Ishikawa (cell line): ENCODE measurements at regions not wholly inside any gene's neighbourhood (a gene's known extent, or its start where the extent isn't known, plus 50 kb on each side); places are given as distances from the start of the nearest gene placed in this dataset.

Experiments
- CEBPB ChIP-seq: IDR thresholded peaks from 2 replicates; pipeline ENCODE4 v1.6.1; 2012
- EP300 ChIP-seq: IDR thresholded peaks from 2 replicates; pipeline ENCODE4 v1.6.1; 2012; ENCODE audit warnings: borderline replicate concordance
- TEAD4 ChIP-seq: IDR thresholded peaks from 2 replicates; pipeline ENCODE4 v1.6.1; 2012
- TF ChIP-seq, protein P1 (sequence below): IDR thresholded peaks from 2 replicates; pipeline ENCODE4 v1.6.1; 2012

DNA sequence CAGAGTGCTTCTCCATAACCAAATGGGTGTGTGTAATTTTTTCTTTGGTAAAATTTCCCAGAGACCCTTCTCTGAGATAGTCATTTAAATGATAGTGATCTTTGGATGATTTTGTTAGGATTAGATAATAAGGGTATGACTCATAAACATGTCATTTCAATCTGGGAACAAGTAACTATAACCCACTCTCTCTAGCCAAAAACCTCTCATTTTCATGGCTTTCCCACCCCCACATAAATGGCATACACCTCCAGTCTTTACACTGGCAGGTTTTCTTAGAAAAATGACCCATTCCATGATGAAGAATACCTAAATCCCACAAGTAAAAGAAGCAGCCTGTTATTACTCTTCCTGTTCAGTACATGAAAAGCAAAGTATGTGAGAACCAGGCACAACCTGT is 572.0 kb upstream of the ZEB2 start:
- TF ChIP-seq TEAD4 (no peak), CEBPB (no peak), EP300 (no peak)
- TF ChIP-seq, protein P1, sequence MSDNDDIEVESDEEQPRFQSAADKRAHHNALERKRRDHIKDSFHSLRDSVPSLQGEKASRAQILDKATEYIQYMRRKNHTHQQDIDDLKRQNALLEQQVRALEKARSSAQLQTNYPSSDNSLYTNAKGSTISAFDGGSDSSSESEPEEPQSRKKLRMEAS, result no peak
